22Rv1 (cell line): ENCODE measurements at regions not wholly inside any gene's neighbourhood (a gene's known extent, or its start where the extent isn't known, plus 50 kb on each side); places are given as distances from the start of the nearest gene placed in this dataset.

Experiments used
- CTCF ChIP-seq: fragments of 450-650 bp; IDR thresholded peaks from 2 replicates; pipeline ENCODE4 v1.5.1; 2017; ENCODE audit warnings: mild to moderate bottlenecking
- ZFX ChIP-seq: fragments of 450-650 bp; IDR thresholded peaks from 2 replicates; pipeline ENCODE4 v1.6.1; 2017; ENCODE audit warnings: antibody characterized with exemption, borderline replicate concordance

GRCh38 chr10:129179972-129180678 is 286.9 kb upstream of the MGMT start:
- no peak for TF ChIP-seq CTCF
- TF ChIP-seq ZFX = no peak
